ENCODE measurements at regions not wholly inside any gene's neighbourhood (a gene's known extent, or its start where the extent isn't known, plus 50 kb on each side); places are given as distances from the start of the nearest gene placed in this dataset.
"Not testable (repeated sequence)": the region's sequence is repeated elsewhere in the genome, so short reads cannot be mapped to it uniquely, and the experiment has no call there.

DNA sequence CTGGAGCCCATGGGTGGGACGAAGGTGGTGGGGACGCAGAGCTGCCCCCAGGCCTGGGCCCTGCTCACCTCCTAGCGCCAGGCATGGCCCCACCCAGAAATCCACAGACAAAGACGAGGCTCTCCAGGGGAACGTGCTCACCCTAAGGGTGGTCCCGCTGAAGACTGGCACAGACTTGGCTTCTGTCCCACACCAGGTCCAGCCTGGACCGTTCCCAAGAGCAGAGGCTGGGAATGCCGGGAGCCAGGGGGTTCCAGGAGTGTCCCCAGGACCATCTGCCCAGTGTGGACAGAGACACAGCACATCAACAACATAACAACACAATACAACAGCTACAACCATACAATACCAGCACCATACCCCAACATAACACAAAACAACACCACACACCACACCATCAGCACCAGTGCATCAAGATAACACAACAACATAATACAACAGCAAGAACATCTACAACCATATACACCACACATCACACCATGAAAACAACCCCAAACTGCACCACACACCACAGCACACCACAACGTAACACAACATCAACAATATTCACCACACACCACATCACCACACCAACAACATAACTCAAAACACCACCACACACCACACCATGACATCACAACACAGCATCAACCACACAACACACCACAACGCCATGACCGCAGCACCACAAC lies 329.6 kb downstream of the ADGRD1 start:
- no peak for DNase-seq (ENCODE audit: low spot score)
- TF ChIP-seq, protein P1, sequence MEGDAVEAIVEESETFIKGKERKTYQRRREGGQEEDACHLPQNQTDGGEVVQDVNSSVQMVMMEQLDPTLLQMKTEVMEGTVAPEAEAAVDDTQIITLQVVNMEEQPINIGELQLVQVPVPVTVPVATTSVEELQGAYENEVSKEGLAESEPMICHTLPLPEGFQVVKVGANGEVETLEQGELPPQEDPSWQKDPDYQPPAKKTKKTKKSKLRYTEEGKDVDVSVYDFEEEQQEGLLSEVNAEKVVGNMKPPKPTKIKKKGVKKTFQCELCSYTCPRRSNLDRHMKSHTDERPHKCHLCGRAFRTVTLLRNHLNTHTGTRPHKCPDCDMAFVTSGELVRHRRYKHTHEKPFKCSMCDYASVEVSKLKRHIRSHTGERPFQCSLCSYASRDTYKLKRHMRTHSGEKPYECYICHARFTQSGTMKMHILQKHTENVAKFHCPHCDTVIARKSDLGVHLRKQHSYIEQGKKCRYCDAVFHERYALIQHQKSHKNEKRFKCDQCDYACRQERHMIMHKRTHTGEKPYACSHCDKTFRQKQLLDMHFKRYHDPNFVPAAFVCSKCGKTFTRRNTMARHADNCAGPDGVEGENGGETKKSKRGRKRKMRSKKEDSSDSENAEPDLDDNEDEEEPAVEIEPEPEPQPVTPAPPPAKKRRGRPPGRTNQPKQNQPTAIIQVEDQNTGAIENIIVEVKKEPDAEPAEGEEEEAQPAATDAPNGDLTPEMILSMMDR (IDR thresholded peaks at IDR 0.05; ENCODE audit: extremely low read depth, missing control alignments) = no peak

DNA sequence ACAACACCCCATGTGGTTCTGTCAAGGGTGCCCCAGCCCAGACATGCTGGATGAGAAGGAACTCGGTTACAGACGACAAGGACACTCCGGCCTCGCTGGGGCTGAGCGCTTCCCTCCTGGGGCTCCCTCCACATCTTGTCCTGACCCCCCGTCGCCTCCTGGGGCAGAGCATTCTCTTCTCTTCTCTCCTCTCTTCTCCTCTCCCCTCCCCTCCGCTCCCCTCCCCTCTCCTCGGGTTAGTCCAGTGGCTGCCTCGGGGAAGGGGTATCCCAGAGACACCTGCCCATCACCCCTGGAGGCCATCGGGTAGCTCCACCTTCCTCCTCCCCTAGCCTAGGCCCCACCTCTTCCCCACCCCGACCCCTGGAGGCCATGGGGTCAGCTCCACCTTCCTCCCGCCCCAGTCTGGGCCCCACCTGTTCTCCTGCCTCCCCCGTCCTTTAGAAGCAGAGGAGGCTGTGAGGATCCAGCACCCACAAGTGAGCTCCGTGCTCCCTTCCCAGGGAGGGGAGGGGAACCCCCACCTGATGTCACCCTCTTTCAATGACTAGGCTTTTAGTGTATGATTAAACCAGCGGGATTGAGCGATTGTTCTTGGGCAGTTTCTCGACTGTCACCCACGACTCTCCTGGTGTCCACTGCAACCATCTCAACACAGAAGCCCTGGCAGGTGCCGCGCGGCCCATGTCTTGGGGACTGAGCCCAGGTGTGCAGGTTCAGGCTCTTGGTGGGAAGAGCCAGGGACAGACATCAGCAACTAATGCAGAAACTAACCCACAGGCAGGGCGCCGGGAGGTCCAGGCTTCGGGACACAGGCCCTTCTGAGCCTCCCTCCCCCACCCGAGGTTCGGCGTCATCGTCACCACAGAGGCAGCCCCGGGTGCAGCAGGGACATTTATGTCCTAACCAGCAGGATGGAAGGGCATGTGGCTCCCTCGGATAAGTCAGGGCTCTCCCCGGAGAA lies 330.4 kb downstream of the ADGRD1 start:
- DNase-seq (ENCODE audit: low spot score) = not testable (repeated sequence)

DNA sequence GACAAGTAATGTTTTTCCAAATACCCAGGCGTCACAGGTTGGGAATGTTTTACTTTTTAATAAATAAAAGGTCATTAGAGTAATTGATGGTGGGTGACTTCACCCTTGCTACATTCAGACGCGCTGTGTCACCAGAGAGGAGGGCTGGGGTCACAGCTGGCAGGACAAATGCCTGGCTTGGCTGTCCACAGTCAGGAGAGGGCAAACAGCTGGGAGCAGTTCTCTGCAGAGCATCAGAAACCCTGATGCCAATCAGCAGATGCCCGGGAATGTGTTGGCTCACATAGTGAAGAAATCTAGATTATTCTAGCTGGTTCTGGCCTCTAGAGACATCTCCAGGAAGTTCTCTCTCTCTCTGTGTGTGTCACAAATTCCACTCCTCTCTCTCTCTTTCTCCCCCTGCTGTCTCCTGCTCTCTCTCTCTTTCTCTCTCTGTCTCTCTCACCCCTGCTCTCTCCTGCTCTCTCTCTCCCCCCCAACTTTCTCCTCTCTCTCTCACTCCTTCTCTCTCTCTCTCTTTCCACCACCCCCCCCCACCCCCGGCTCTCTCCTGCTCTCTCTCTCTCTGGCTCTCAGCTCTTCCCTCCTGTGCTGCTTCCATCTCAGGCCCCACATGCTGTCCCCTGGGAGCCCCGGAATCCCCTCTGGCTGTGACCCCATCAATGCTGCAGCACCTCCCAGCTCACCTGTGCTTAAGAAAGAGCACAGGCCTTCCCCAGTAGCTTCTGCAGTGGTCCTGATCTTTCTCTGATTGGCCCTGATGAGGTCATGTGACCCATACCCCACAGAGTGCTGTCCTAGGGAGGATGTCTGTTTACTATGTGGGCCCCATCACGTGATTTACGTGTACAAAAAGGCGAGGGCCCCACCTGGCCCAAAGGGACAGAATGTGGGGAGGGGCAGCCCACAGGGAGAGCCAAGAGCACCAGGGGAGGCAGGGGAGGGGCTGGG lies 331.5 kb downstream of the ADGRD1 start:
- not testable (repeated sequence) for DNase-seq (ENCODE audit: low spot score)

DNA sequence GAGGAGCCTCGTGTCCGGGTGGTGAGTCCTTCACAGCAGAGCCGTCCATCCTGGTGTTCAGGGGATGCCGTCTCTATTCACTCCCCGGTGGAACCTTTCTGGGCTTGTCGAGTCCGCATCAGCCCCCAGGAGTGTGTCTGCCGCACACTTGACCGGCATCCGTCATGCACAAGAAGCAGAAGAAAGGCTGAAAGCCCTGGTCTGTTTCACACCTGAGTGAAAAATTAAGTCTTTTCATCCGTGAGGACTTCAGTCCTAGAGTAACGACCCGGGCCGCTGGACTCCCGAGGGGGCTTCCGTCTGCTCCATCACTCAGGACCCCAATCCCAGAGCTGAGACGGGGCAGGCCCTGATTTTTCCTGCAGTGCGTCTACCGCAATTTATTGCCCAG lies 332.2 kb downstream of the ADGRD1 start:
- DNase-seq (ENCODE audit: low spot score) = not testable (repeated sequence)

DNA sequence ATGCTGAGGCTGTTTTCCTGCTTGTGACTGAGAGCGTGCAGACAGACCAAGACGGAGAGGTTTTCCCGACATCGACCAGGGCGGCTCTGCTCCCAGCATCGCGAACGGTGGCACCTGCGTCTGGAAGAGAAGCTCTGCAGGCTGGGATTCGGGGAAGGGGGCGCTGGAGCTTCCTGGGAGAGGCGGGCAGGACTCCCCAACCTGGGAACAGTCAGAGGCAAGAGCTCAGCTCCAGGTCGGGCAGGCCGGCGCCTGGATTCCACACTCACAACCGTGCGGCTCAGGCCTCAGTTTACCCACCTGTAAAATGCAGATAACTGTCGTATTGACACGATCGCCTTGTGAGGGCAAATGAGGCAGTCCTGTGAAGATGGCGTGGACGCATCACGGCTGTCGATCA lies 332.6 kb downstream of the ADGRD1 start:
- DNase-seq (ENCODE audit: low spot score) = not testable (repeated sequence)

DNA sequence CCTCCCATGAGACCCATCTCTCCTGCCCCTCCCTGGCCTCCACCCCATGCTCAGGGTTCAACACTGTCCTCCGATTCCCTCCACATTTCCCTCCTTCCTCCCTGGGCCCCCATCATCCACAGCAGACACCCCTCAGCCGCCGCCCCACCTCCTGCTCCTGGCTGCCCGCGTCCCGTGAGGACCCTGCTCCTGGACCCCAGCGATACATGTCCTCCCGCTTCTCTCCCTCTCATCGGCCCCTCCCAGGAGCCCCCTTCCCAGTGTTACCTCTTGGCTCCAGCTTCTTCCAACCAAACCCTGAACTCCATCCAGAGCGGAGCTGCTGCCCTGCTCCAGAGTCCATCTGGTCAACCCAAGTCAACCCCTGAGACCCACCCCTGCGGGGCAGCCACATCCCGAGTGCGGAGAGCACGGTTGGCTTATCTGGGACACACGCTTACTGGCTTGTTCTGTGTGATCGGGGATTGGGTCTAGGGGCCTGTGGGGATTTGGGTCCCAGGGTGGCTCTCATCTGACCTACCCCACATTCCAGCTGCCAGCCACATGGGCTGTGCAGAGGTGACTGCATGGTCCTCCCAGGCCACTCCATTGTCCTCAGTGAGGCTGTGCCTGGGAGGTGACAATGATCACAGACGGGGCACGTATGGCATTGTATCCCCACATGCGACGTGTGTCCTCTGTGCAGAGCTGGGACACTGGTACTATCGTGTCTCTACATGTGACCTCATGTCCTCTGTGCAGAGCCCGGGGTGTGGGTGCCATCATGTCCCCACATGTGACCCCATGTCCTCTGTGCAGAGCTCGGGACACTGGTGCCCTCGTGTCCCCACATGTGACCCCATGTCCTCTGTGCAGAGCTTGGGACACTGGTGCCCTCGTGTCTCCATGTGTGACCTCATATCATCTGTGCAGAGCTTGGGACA lies 333.6 kb downstream of the ADGRD1 start:
- TF ChIP-seq, protein P1 (IDR thresholded peaks at IDR 0.05; ENCODE audit: extremely low read depth, missing control alignments) = no peak
- no peak for DNase-seq (ENCODE audit: low spot score)

DNA sequence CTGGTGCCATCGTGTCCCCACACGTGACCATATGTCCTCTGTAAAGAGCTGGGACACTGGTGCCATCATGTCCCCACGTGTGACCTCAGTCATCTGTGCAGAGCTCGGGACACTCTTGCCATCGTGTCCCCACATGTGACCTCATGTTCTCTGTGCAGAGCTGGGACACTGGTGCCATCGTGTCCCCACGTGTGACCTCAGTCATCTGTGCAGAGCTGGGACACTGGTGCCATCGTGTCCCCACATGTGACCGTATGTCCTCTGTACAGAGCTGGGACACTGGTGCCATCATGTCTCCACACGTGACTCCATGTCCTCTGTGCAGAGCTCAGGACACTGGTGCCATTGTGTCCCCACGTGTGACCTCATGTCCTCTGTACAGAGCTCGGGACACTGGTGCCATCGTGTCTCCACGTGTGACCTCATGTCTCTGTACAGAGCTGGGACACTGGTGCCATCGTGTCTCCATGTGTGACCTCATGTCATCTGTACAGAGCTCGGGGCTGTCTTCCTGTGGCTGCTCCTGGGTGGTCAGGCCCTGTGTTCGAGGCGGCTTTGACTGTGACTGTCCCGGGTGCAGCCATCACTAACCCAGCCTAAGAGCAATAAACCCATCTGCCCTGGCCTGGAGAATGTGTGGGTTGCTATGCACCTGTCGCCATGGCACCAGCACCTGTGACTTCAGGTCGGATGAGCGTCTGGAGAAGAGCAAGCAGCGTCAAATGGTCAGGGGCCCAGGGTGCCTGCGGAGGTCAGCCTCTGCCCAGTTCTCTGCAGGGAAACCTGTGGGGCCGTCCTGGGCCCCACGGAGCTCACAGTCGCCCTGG lies 334.4 kb downstream of the ADGRD1 start:
- TF ChIP-seq, protein P1 (IDR thresholded peaks at IDR 0.05; ENCODE audit: extremely low read depth, missing control alignments) = no peak
- DNase-seq (ENCODE audit: low spot score) = no peak

DNA sequence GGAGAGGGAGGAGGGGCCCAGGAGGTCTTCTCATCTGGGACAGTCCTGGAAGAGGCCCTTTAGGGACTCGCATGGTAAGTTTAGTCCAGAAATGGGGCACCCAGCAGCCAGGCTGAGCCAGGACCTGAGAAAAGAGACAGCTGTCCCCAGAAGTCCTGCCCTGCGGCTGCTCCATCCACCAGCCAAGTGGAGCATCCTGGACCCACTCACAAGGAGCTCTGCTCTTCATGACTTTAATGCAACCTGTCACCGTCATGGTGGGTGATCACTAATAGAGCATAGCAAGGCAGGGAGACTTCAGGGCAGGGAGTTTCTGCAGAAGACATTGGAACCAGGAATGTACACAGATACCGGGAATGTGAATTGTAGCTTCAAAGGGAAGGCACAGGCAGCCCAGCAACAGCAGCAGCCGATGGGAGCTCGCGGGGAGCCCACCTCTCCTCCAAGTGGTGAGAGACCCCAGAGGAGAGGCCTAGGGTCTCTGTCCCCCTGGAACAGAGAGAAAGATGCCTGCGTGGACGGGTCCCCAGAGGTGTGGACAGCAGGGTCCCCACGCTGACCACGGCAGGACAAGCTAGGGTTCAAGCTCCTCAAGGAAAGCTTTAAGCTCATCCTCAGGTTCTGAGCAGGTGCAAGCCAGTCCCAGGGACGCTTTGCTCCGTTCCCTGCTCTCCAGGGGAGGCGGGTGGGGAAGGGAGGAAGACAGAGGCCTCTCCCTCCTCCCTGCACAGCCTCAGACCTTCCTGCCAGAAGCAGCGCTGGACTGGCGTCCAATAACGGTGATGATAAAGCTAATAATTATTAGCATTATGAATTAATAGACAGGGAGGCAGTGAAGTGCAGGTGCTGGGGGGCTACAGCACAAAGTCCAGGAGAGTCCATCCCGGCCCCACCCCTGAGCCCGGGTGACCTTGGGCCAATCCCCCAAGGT lies 335.3 kb downstream of the ADGRD1 start:
- DNase-seq (ENCODE audit: low spot score) = not testable (repeated sequence)

DNA sequence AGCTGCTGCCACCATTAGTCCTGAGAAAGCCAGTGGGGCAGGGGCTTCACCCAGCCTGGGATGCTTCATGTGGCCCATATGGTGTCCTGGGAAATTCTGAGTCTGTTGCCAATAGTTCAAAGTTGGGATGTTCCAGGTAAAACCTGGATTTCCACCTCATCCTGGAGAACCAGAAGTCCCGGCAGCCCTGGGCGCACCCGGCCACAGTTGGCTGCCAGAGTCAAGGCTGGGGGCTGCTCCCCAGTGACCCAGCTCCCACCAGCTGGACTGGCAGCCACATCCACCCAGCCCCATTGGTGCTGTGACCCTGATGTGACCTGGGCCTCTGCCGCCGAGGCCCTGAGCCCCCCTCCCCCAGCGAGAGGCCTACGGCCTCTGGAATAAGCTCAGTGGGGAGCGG lies 336.1 kb downstream of the ADGRD1 start:
- DNase-seq (ENCODE audit: low spot score) = not testable (repeated sequence)

All from GM20000 (cell line).